ENCODE measurements at regions not wholly inside any gene's neighbourhood (a gene's known extent, or its start where the extent isn't known, plus 50 kb on each side); places are given as distances from the start of the nearest gene placed in this dataset.

DNA sequence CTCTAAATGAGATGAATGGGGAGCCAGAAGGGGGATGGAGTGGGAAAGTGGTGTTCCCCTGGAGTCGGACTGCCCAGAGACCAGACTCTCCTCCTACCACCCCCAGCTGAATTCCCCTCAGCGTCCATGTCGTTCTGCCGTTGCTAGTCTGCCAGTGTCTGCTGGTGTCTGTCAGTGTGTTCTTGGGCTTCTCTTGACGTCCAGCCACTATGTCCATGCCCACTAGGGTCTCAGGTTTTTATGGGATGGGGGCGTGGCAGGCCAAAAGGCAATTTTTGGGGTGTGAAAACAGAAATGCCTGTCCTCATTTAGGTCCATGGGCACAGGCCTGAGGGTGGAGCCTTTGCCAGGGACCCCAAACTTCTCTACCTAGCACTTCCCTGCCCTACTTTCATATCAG is 589.6 kb downstream of the IGSF11 start (continued):
- no peak for TF ChIP-seq SP2 (IDR thresholded peaks at IDR 0.05; ENCODE audit: extremely low read depth, low read depth, low read length, poor library complexity, severe bottlenecking)
- TF ChIP-seq, protein P1, sequence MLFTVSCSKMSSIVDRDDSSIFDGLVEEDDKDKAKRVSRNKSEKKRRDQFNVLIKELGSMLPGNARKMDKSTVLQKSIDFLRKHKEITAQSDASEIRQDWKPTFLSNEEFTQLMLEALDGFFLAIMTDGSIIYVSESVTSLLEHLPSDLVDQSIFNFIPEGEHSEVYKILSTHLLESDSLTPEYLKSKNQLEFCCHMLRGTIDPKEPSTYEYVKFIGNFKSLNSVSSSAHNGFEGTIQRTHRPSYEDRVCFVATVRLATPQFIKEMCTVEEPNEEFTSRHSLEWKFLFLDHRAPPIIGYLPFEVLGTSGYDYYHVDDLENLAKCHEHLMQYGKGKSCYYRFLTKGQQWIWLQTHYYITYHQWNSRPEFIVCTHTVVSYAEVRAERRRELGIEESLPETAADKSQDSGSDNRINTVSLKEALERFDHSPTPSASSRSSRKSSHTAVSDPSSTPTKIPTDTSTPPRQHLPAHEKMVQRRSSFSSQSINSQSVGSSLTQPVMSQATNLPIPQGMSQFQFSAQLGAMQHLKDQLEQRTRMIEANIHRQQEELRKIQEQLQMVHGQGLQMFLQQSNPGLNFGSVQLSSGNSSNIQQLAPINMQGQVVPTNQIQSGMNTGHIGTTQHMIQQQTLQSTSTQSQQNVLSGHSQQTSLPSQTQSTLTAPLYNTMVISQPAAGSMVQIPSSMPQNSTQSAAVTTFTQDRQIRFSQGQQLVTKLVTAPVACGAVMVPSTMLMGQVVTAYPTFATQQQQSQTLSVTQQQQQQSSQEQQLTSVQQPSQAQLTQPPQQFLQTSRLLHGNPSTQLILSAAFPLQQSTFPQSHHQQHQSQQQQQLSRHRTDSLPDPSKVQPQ (CRISPR knock-in tag; IDR thresholded peaks at IDR 0.05; ENCODE audit: borderline replicate concordance), result no peak
- TF ChIP-seq, protein P2, sequence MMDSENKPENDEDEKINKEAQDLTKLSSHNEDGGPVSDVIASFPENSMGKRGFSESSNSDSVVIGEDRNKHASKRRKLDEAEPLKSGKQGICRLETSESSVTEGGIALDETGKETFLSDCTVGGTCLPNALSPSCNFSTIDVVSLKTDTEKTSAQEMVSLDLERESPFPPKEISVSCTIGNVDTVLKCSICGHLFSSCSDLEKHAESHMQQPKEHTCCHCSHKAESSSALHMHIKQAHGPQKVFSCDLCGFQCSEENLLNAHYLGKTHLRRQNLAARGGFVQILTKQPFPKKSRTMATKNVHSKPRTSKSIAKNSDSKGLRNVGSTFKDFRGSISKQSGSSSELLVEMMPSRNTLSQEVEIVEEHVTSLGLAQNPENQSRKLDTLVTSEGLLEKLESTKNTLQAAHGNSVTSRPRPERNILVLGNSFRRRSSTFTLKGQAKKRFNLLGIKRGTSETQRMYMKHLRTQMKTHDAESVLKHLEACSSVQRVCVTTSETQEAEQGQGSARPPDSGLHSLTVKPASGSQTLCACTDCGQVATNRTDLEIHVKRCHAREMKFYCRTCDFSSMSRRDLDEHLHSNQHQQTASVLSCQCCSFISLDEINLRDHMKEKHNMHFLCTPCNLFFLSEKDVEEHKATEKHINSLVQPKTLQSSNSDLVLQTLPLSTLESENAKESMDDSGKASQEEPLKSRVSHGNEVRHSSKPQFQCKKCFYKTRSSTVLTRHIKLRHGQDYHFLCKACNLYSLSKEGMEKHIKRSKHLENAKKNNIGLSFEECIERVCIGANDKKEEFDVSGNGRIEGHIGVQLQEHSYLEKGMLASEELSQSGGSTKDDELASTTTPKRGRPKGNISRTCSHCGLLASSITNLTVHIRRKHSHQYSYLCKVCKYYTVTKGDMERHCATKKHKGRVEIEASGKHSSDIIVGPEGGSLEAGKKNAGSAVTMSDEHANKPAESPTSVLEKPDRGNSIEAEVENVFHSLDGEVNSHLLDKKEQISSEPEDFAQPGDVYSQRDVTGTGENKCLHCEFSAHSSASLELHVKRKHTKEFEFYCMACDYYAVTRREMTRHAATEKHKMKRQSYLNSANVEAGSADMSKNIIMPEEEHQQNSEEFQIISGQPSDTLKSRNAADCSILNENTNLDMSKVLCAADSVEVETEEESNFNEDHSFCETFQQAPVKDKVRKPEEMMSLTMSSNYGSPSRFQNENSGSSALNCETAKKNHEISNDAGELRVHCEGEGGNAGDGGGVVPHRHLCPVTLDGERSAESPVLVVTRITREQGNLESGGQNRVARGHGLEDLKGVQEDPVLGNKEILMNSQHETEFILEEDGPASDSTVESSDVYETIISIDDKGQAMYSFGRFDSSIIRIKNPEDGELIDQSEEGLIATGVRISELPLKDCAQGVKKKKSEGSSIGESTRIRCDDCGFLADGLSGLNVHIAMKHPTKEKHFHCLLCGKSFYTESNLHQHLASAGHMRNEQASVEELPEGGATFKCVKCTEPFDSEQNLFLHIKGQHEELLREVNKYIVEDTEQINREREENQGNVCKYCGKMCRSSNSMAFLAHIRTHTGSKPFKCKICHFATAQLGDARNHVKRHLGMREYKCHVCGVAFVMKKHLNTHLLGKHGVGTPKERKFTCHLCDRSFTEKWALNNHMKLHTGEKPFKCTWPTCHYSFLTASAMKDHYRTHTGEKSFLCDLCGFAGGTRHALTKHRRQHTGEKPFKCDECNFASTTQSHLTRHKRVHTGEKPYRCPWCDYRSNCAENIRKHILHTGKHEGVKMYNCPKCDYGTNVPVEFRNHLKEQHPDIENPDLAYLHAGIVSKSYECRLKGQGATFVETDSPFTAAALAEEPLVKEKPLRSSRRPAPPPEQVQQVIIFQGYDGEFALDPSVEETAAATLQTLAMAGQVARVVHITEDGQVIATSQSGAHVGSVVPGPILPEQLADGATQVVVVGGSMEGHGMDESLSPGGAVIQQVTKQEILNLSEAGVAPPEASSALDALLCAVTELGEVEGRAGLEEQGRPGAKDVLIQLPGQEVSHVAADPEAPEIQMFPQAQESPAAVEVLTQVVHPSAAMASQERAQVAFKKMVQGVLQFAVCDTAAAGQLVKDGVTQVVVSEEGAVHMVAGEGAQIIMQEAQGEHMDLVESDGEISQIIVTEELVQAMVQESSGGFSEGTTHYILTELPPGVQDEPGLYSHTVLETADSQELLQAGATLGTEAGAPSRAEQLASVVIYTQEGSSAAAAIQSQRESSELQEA (IDR thresholded peaks at IDR 0.05; ENCODE audit: low read depth), result no peak
- no peak for TF ChIP-seq ZC3H11A (IDR thresholded peaks at IDR 0.05; ENCODE audit: low read depth, low read length)
- TF ChIP-seq ZNF699 (CRISPR knock-in tag; IDR thresholded peaks at IDR 0.05; ENCODE audit: insufficient replicate concordance), result no peak

Measured in K562 (cell line).